NCI-H510A (cell line): ENCODE measurements at regions not wholly inside any gene's neighbourhood (a gene's known extent, or its start where the extent isn't known, plus 50 kb on each side); places are given as distances from the start of the nearest gene placed in this dataset.
"Not testable (repeated sequence)": the region's sequence is repeated elsewhere in the genome, so short reads cannot be mapped to it uniquely, and the experiment has no call there.

ENCODE experiments used
- DNase-seq: peaks from one replicate; lab custom pipeline; 2025; lab: John Stamatoyannopoulos, UW

- DNase-seq = no peak
These were observed 397.2 kb downstream of the SLITRK1 start for GRCh38 chr13:83485101-83485500.

GRCh38 chr13:83471011-83471410 lies 411.3 kb downstream of the SLITRK1 start:
- no peak for DNase-seq

- no peak for DNase-seq
These were observed 412.0 kb downstream of the SLITRK1 start for GRCh38 chr13:83470133-83470797.

- DNase-seq = no peak
These were observed 428.6 kb downstream of the SLITRK1 start for GRCh38 chr13:83453723-83454122.

GRCh38 chr13:83453300-83453699 lies 429.0 kb downstream of the SLITRK1 start:
- DNase-seq = no peak

GRCh38 chr13:83452292-83452950 lies 429.9 kb downstream of the SLITRK1 start:
- no peak for DNase-seq

- no peak for DNase-seq
These were observed 431.7 kb downstream of the SLITRK1 start for GRCh38 chr13:83450591-83450990.

- no peak for DNase-seq
These were observed 432.4 kb downstream of the SLITRK1 start for GRCh38 chr13:83449668-83450395.

- no peak for DNase-seq
These were observed 441.8 kb downstream of the SLITRK1 start for GRCh38 chr13:83440465-83440864.

GRCh38 chr13:83439464-83439863 lies 442.8 kb downstream of the SLITRK1 start:
- DNase-seq = not testable (repeated sequence)

GRCh38 chr13:83423861-83424260 lies 458.4 kb downstream of the SLITRK1 start:
- no peak for DNase-seq

- DNase-seq = no peak
These were observed 458.9 kb downstream of the SLITRK1 start for GRCh38 chr13:83423381-83423780.

GRCh38 chr13:83414393-83414792 lies 467.9 kb downstream of the SLITRK1 start:
- DNase-seq = no peak

- no peak for DNase-seq
These were observed 495.7 kb downstream of the SLITRK1 start for GRCh38 chr13:83386609-83387008.

- DNase-seq = no peak
These were observed 503.4 kb downstream of the SLITRK1 start for GRCh38 chr13:83378908-83379307.

GRCh38 chr13:83377491-83377890 lies 504.8 kb downstream of the SLITRK1 start:
- DNase-seq = no peak

- DNase-seq = no peak
These were observed 509.5 kb downstream of the SLITRK1 start for GRCh38 chr13:83372786-83373185.

GRCh38 chr13:83365723-83366122 lies 516.6 kb downstream of the SLITRK1 start:
- no peak for DNase-seq

- no peak for DNase-seq
These were observed 527.2 kb downstream of the SLITRK1 start for GRCh38 chr13:83355041-83355440.

GRCh38 chr13:83352391-83352790 lies 529.9 kb downstream of the SLITRK1 start:
- DNase-seq = no peak

GRCh38 chr13:83350569-83350968 lies 531.7 kb downstream of the SLITRK1 start:
- no peak for DNase-seq

GRCh38 chr13:83344518-83344917 lies 537.8 kb downstream of the SLITRK1 start:
- DNase-seq = no peak

- no peak for DNase-seq
These were observed 542.1 kb downstream of the SLITRK1 start for GRCh38 chr13:83340170-83340569.
